Osteocyte (in vitro differentiated cells): ENCODE measurements at regions not wholly inside any gene's neighbourhood (a gene's known extent, or its start where the extent isn't known, plus 50 kb on each side); places are given as distances from the start of the nearest gene placed in this dataset.

ENCODE experiments used
- DNase-seq: peaks from one replicate; pipeline ENCODE4 v3.0.0; 2021; ENCODE audit warnings: mixed read lengths; ENCODE audit not compliant: unreplicated experiment; ENCODE audit errors: extremely low spot score
- H3K27ac Mint-ChIP-seq: one replicate; pipeline ENCODE4 v1.8.0; 2021; ENCODE audit warnings: mild to moderate bottlenecking, mixed read lengths; ENCODE audit not compliant: unreplicated experiment
- H3K27me3 Mint-ChIP-seq: one replicate; pipeline ENCODE4 v1.8.0; 2021; ENCODE audit warnings: mixed read lengths; ENCODE audit not compliant: unreplicated experiment
- H3K36me3 Mint-ChIP-seq: one replicate; pipeline ENCODE4 v1.8.0; 2021; ENCODE audit warnings: mixed read lengths; ENCODE audit not compliant: unreplicated experiment
- H3K4me1 Mint-ChIP-seq: one replicate; pipeline ENCODE4 v1.8.0; 2021; ENCODE audit warnings: mixed read lengths; ENCODE audit not compliant: unreplicated experiment
- H3K4me3 Mint-ChIP-seq: one replicate; pipeline ENCODE4 v1.8.0; 2021; ENCODE audit warnings: mild to moderate bottlenecking, moderate library complexity, mixed read lengths; ENCODE audit not compliant: unreplicated experiment
- H3K9me3 Mint-ChIP-seq: one replicate; pipeline ENCODE4 v1.8.0; 2021; ENCODE audit warnings: mixed read lengths; ENCODE audit not compliant: unreplicated experiment
- CTCF ChIP-seq: fragments of 200-600 bp; sonication (generic); IDR thresholded peaks from 2 replicates; pipeline ENCODE4 v1.5.0; 2021; ENCODE audit warnings: antibody characterized with exemption, mild to moderate bottlenecking, moderate library complexity

- peak; percentile 23 for DNase-seq
- Mint-ChIP-seq H3K4me1 (peaks cover 72% of the 10 kb centered on the region), H3K36me3 (peaks cover 6% of the 10 kb centered on the region)
These were observed 105.5 kb upstream of the TMEM72 start for GRCh38 chr10:44805466-44806210.

GRCh38 chr10:44806950-44807349, 104.2 kb upstream of the TMEM72 start:
- H3K36me3 Mint-ChIP-seq: peaks cover 2% of the 10 kb centered on the region
- no peak overlapping the region for H3K4me3 Mint-ChIP-seq
- peaks cover 4% of the 10 kb centered on the region for H3K27me3 Mint-ChIP-seq
- H3K4me1 Mint-ChIP-seq: peaks cover 68% of the 10 kb centered on the region
- peak overlapping the region; percentile 21 for H3K27ac Mint-ChIP-seq
- peaks cover 5% of the 10 kb centered on the region for H3K9me3 Mint-ChIP-seq
- DNase-seq: no peak
- no peak for TF ChIP-seq CTCF

More at GRCh38 chr10:44805466-44806210, 105.5 kb upstream of the TMEM72 start:
- H3K27ac Mint-ChIP-seq: no peak overlapping the region
- H3K4me3 Mint-ChIP-seq: no peak overlapping the region
- H3K27me3 Mint-ChIP-seq: peaks cover 4% of the 10 kb centered on the region
- no peak for TF ChIP-seq CTCF
- H3K9me3 Mint-ChIP-seq: peaks cover 14% of the 10 kb centered on the region

- H3K27ac Mint-ChIP-seq: peak overlapping the region; percentile 24
- peaks cover 5% of the 10 kb centered on the region for H3K9me3 Mint-ChIP-seq
- H3K36me3 Mint-ChIP-seq: peaks cover 2% of the 10 kb centered on the region
- H3K4me1 Mint-ChIP-seq: peaks cover 63% of the 10 kb centered on the region
- no peak for DNase-seq
- no peak overlapping the region for H3K4me3 Mint-ChIP-seq
- TF ChIP-seq CTCF: no peak
- peaks cover 4% of the 10 kb centered on the region for H3K27me3 Mint-ChIP-seq
These were observed 103.7 kb upstream of the TMEM72 start for GRCh38 chr10:44807451-44807850.

- Mint-ChIP-seq H3K27ac (no peak overlapping the region), H3K9me3 (peaks cover 18% of the 10 kb centered on the region), H3K4me1 (peaks cover 42% of the 10 kb centered on the region), H3K36me3 (peaks cover 8% of the 10 kb centered on the region), H3K27me3 (peaks cover 4% of the 10 kb centered on the region), H3K4me3 (no peak overlapping the region)
- TF ChIP-seq CTCF: peak; percentile 12
- no peak for DNase-seq
These were observed 101.5 kb upstream of the TMEM72 start for GRCh38 chr10:44809647-44810046.

- peaks cover 11% of the 10 kb centered on the region for H3K36me3 Mint-ChIP-seq
- no peak for DNase-seq
These were observed 100.1 kb upstream of the TMEM72 start for GRCh38 chr10:44811072-44811471.

More at GRCh38 chr10:44811072-44811471, 100.1 kb upstream of the TMEM72 start:
- H3K4me1 Mint-ChIP-seq: peaks cover 31% of the 10 kb centered on the region
- peaks cover 3% of the 10 kb centered on the region for H3K27me3 Mint-ChIP-seq
- no peak overlapping the region for H3K4me3 Mint-ChIP-seq
- peaks cover 18% of the 10 kb centered on the region for H3K9me3 Mint-ChIP-seq
- TF ChIP-seq CTCF: no peak
- H3K27ac Mint-ChIP-seq: peak overlapping the region; percentile 0
